Activated CD4-positive, alpha-beta T cell treated with anti-CD3 and anti-CD28 coated beads, Interleukin-2, Interleukin-4, amounts not matched to agents 100 ng/mL and 50 ng/mL, durations not matched to agents 16 hours and 8 hours (primary cell): ENCODE measurements at regions not wholly inside any gene's neighbourhood (a gene's known extent, or its start where the extent isn't known, plus 50 kb on each side); places are given as distances from the start of the nearest gene placed in this dataset.
"Not testable (repeated sequence)": the region's sequence is repeated elsewhere in the genome, so short reads cannot be mapped to it uniquely, and the experiment has no call there.

Experiments
- DNase-seq: peaks from one replicate; pipeline ENCODE4 v3.0.0-alpha.2; 2020; ENCODE audit warnings: low spot score

DNA sequence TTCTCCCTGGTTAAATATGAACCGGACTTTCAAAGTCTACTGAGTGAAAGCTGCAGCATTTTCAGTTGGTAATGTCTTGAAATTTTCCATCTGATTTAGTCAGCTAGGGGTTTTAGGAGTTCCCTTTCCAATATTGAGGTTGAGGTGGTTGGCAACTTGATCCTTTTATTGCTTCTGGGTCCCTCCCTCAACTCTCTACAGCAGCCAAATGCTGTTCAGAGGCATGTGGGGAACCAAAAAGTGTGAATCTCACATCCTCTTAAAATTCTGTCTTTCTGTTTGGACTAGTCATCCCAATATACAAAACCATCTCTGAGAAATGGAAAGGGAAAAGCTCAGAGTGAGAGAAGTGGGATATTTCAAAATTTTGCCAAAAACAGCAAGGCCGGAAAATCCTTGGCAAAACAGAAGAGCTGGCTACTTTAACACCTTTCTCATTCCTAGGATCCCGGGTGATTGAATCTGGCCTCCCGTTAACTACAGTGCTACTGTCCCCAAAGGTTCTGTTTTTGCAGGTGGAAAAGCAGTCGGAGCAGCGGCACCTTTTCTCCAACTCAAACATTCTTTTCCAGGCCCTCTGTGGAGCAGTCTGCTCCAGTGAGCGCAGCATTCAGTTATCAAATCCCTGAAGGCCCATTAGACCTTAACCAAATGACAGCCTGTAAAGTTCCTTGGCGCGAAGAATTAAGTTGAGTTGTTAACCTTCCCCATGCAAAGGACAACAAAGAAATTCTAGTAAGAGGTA is 345.9 kb upstream of the NUDT12 start:
- DNase-seq, result no peak

DNA sequence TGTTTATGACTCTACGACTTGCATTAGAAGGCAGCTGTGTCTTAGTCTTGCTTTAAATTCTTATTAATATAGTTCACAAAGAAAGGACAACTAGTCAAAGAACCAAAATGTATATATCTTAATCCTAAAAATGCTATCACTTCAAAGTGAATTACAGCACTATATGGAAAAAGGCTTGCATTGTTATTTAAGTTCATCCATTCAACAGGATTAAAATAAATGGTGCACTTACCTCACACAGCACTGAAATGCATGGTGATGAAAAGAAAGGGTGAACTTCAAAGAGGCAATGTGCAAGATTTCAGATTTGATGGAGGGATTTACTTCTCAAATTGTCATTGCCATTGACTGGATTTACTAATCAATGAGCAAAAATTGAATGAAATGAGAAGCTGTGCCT is 344.4 kb upstream of the NUDT12 start:
- no peak for DNase-seq

DNA sequence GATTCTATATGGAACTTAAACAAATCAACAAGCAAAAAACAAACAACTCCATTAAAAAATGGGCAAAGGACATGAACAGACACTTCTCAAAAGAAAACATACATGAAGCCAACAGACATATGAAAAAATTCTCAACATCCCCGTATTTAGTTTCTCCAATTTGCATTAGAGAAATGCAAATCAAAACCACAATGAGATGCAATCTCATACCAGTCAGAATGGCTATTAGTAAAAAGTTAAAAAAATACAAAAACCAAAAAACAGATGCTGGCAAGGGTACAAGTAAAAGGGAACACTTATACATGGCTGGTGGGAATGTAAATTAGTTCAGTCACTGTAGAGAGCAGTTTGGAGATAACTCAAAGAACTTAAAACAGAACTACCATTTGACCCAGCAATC is 342.1 kb upstream of the NUDT12 start:
- no peak for DNase-seq

DNA sequence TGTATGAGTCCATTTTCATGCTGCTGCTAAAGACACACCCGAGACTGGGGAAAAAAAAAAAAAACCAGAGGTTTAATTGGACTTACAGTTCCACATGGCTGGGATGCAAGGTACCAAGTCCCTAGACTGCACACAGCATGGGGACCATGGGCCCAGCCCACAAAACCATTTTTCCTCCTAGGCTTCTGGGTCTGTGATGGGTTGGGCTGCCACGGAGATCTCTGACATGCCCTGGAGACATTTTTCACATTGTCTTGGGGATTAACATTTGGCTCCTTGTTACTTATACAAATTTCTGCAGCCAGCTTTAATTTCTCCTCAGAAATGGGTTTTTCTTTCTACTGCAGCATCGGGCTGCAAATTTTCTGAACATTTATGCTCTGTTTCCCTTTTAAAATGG is 340.3 kb upstream of the NUDT12 start:
- DNase-seq, result no peak

DNA sequence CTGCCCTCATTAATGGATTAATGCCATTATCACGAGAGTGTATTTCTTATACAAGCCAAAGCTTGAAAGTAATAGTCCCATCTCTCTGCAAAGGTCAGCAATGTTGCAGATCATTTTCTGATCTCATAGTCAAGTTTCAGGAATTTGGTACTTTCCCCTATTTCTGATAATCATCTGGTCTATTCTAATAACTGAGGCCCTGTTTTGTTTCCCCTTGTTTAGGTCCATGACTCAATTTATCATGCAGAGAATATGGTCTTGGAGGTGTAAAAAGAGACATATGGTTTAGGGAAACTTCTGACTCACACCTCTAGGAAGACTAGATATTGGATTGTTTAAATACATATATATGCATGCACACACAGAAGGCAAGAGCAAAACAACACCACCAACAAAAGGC is 339.3 kb upstream of the NUDT12 start:
- DNase-seq, result no peak

DNA sequence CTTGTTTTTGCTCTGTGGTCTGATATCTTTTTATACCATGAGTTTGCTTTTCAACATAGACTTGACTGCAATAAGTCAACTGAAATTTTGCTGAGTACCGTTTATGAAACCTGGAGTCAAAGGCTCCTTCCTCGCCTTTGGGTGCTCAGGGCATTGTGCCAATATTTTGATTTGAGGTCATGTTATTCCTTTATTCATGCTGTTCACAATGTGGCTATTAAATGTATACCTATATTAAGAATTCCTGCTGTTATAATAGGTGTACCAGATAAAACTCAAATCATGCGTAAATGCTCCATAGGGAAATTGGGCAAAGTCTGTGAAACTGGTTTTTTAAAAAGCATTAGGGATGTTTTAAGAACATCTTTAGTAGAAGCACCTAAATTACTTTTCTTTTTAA is 334.0 kb upstream of the NUDT12 start:
- DNase-seq, result no peak

DNA sequence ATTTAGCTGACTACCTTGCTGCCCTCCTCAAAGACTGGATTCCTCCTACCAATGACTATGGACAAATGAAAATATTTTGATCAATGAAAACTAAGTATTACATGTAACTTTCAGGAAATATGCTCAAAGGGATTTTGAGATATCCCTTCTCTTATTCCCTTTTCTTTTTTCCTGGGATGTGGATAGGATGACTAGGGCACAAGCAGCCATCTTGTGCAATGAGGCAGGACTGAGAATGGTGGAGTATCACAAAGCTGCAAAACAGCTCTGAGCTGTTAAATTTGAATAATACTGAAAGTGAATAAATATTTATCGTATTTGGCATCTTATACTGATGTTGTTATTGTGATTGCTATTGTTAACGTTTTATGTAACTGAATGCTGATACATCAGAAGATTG is 333.1 kb upstream of the NUDT12 start:
- no peak for DNase-seq

DNA sequence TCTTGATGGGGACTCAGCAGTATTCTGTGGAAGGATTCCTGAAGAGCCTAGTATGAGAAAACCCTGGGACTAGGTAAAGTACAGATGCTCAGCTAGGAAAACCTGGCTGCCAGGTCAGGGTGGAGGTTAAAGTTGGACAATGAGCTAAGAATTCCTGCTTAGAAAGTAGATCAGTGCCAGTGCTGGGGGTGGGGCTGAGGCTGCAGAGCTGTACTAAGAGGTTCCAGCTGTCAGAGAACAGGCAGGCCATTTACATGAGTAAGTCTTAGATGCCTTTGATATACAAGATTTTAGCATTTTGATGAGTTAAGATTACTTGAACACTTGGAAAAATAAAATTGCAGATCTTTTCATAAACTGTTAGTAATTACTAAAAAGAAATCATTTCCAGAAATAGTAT is 332.3 kb upstream of the NUDT12 start:
- DNase-seq, result no peak

DNA sequence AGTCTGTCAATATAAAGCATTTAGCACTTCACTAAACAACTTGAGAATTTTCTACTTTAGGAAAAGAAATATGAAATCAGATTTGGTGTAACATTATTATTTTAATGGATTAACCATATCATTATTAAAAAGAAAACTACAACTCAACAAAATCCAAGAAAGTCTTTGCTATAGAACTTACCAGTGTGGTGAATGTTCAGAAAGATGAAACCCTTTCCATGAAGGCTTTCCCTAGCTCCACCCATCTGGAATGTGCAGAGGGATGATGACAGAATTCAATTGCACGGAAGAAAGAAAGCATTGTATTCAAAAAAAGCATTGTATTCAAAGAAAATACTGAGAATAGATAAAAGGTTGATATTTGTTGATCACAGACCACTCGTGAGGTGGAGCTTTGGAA is 328.6 kb upstream of the NUDT12 start:
- no peak for DNase-seq

DNA sequence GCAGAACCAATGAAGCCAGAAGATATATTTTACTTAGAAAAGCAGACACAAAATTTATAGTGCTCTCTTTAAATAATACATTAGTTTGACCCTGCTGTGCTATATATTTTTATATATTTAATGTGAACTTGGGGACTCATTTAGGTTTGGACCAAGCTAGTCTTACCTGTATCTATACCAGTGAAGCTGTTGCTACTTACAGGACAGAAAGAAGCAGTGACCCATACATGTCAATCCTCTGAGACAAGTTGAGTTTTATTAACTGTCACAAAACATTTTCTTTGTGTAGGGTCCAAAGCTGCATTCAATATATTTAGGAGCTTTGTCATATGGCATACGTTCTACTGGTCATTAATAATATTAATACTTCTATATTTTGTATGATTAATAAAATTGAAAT is 327.7 kb upstream of the NUDT12 start:
- DNase-seq, result no peak

DNA sequence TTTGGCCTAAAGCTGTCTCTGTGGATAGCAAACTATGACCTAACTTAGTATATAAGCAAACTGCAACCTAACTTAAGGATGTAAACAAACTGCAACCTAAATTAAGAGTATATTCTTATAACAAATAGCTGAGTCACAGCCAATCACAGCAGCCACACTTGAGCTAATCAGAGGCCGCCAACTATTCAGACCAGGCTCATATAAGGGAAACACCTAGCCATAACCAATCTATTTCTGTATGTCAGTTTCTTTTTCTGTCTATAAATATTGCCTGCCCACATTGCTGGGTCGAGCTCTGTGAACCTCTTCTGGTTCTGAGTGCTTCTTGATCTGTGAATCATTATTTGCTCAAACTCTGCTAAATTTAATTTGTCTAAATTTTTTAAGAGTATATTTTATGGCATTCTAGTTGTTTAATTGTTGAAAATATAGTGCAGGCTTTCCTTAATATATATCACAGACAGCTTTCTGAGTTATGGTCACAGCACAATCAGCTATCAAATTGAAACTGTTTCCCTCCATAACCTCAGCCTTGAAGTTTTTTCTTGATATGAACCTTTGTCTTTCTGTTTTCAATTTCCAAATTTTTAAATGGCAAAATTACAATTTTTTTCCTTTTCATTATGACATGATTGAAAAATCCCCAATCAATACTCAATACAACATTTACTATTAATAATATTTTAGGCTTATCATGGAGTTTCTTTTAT is 327.1 kb upstream of the NUDT12 start:
- no peak for DNase-seq

DNA sequence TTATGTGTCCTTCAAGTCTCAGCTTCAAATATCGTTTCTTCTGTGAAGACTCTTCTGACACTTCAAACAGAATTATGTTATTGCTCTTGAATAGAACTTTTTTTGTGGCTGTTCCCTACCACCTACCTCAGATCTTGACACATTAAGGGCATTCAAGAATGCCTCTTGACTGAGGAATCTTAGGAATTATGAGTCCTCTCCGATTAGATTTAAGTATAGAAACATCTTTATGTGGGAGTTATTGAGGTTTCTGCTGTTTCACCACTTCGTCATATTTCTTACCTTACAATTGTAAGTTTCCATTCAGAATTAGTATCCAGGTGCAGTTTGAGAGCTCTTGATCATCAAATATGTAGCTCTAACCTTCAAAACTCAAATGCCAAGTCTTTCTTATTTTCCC is 324.2 kb upstream of the NUDT12 start:
- DNase-seq, result no peak

DNA sequence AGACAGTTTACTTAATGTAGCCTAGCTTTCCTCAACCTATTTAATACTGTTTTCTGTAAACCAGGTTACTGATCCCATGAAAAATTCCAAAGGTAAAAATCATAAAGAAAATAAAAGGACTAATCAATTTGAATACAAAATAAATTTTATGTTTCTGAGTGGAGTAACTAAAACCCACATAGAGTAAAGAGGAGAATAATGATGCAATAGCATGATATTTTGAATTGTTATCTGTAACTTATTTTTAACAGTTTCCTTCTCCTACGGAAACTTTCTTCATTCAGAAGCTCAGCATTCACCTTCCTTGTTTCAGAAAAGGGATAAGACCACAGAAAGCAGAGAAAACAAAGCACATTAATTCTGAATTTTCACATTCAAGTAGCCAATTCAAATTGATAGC is 320.6 kb upstream of the NUDT12 start:
- DNase-seq, result no peak

DNA sequence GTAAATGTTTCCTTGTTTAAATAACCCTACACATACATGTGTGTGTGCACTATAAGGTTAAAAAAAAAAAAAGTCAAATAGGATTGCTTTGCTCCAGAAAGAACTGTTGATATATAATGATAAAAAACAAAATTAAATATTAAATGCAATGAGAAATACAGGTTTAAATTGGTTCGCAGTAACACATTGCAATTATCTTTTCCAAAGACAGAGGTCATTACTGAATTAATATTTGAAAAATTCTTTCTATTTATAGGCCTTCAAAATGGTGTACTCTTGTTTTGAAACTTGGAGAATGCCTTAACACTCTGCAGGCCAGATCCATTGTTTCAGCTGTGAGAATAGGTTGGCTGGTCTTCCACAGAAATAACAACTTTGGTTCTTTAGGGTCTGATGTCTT is 319.0 kb upstream of the NUDT12 start:
- no peak for DNase-seq

DNA sequence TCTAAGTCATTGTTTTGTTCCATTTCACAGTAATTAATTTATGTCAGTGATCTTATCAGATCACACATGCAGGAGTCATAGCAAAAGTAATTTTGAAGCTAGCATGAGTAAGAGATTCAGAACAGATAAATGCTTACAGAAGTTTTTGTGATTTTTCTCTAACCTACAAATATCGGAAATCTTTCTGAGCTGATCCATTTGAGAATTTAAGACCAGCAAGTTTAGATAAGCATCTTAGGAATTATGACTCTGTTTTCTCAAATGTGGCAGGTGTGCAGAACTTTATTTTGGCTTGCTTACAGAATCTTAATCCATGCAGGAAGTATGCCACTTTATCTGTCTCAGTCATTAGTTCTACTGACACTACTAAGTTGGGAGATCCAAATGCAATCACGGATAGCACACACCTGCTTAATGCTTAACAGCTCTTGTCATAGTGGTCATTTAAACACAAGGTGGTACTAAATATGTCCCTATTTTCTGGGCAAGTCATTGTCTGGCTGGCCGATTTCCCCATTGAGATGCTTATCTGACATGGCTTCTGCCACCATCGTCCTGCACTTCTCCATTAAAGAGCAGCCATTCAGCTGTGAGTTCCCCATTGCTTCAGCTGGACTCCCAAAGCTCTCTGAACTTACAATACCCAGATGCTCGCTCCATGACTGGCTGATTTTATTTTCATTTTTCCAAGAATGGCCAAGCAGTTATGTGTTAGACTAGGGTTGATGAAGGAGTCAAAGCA is 305.4 kb upstream of the NUDT12 start:
- no peak for DNase-seq

DNA sequence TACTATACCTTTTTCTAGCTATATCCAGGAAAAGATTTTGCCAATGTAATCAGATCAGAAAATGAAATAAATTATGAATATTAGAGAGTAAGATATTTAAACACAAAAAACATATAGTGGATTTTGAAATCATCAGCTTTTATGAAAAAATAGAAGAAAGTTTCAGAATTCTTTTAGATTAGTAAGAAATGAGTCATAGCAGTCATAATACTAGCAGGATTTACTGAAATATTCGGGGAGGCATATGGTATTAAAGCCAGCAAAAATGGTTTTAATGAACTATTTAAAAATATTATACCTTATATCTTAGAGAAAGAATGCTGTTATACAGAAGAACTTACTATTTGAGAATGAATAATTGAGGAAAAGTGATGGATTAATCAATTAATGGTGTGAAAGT is 303.6 kb upstream of the NUDT12 start:
- no peak for DNase-seq

DNA sequence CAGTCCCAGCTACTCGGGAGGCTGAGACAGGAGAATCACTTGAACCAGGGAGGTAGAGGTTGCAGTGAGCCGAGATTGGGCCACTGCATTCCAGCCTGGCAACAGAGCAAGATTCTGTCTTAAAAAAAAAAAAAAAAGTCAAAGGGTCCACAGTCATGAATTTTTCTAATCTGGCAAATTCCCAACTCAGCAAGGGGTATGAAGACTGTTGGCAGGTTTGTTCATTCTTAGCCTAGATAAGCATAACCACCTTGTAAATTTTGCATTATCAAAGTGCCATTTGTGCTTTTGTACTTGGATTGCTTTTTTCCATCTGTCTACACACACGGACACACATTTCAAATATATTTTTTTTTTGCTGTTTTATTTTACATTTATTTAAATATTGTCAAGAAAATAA is 299.8 kb upstream of the NUDT12 start:
- DNase-seq, result no peak

DNA sequence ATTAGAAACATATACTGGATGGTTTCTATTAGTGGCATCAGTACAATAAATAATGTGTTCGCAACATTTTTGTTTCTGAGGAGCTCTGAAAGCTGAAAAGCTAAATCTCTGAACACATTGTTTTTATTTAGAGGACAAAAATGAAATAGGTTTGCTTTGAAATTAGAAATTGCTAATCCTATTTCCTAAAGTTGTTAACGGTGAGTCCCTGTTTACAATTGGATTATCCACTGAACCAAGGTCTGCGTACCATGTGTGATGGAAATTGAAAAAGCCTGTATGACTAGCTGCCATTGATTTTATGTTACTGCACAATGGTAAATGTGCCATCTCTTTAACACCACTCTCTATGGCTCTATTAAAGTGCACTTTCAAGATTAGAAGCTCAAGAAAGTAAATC is 297.7 kb upstream of the NUDT12 start:
- DNase-seq, result no peak

DNA sequence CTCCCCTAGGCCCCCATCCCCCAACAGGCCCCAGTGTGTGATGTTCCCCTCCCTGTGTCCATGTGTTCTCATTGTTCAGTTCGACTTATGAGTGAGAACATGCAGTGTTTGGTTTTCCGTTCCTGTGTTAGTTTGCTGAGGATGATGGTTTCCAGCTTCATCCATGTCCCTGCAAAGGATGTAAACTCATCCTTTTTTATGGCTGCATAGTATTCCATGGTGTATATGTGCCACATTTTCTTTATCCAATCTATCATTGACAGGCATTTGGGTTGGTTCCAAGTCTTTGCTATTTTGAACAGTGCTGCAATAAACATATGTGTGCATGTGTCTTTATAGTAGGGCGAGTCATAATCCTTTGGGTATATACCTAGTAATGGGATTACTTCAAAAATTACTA is 295.8 kb upstream of the NUDT12 start:
- not testable (repeated sequence) for DNase-seq

DNA sequence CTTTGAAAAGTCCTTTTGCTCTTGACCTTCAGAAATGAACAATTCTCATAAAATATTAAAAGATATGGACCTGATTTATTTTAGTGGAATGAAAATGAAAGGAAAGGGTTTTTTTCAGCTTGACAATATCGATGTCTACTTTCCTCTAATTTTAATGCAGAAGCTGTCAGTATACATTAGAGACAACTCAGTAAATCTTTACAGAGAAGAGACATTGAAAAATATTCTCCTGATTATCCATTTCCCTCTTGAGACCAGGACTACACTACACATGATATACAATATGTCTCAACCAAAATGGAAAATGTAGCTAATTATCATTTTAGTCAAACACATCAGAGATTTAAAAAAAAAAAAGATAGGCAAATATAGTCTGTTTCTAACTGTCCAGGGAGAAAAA is 288.5 kb upstream of the NUDT12 start:
- no peak for DNase-seq

DNA sequence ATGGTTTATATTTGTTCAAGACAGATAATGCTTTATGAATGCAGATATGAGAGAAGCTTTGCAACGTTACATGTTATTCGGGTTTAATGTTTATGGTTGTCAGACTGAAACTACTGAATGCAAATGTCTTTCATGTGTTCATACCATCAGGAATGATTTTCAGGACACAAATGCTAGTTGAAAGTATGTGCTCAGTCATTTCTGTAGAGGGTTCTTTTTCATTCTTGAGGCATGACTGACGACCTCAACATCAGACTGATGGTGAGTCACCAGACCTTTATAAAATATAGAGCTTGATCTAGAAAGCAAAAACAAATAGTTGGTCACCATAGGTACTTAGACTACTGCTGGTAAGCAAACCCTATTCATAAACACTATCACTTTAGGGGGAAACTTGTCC is 287.3 kb upstream of the NUDT12 start:
- no peak for DNase-seq

DNA sequence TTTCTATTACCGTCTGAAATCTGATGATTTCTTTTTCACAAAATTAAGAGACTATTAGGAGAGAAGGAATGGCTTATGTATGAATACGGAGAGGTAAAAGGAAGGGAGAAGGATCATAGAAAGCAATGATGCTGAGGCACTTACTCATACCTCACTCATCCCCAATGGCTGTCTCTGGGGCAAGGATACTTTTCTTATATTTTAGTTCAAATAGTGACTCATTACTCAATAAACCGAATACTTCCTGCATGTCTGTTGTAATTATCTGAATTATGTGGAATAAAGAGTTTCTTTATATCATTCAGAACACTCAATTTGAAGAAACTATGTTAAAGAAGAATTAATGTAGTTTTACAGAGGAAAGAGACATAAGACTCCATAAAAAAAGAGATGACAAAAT is 284.5 kb upstream of the NUDT12 start:
- no peak for DNase-seq

DNA sequence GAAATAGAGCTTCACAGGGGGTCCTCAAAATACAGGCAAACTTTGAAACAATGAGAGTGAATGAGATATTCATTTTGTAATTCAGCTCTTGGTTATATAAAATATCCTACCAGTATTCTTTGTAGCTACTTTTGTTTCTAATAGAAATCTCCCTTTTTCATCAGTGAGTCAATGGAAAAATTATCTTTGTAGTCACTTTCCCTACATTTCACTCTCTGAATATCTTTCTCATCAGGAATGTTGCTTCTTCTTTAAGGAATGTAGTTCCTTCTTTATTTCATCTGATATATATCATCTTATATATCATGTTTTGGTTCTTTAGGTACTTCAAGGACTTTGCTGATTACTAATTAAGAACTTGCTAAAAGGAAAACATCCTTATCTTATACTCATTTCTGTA is 280.3 kb upstream of the NUDT12 start:
- DNase-seq, result no peak
